GM12892 (cell line): ENCODE measurements at regions not wholly inside any gene's neighbourhood (a gene's known extent, or its start where the extent isn't known, plus 50 kb on each side); places are given as distances from the start of the nearest gene placed in this dataset.

Experiments used
- POLR2A ChIP-seq: IDR thresholded peaks from 2 replicates; pipeline ENCODE4 v1.6.1; 2011; ENCODE audit warnings: low read depth, low read length, control low read depth
- POLR2AphosphoS5 ChIP-seq: IDR thresholded peaks from 2 replicates; pipeline ENCODE4 v1.6.1; 2011; ENCODE audit warnings: low read depth, low read length, control low read depth

- TF ChIP-seq POLR2AphosphoS5, result no peak
- no peak for TF ChIP-seq POLR2A
Measured at GRCh38 chr3:190208196-190208595, 87.5 kb upstream of the P3H2 start.
